GM13976 (cell line): ENCODE measurements at regions not wholly inside any gene's neighbourhood (a gene's known extent, or its start where the extent isn't known, plus 50 kb on each side); places are given as distances from the start of the nearest gene placed in this dataset.
"Not testable (repeated sequence)": the region's sequence is repeated elsewhere in the genome, so short reads cannot be mapped to it uniquely, and the experiment has no call there.

Experiments used
- DNase-seq: peaks from one replicate; pipeline ENCODE4 v3.0.0; 2012; ENCODE audit warnings: low spot score
- CTCF ChIP-seq: IDR thresholded peaks from 2 replicates; pipeline ENCODE4 v1.5.1; 2012; ENCODE audit warnings: borderline replicate concordance, mild to moderate bottlenecking; ENCODE audit not compliant: insufficient read depth; ENCODE audit errors: extremely low read depth, missing control alignments, control extremely low read depth
- in situ Hi-C: fragments of 300-500 bp; cut with MboI; formaldehyde crosslinking; loops from one replicate; pipeline ENCODE4 v1.12.0; 2022; ENCODE audit warnings: low sequenced_read_pairs, mixed read lengths, inconsistent platforms; ENCODE audit not compliant: unreplicated experiment

GRCh38 chr6:114816678-114817077, 473.9 kb upstream of the HS3ST5 start:
- in situ Hi-C loops, result no loop called here
- no peak for DNase-seq
- TF ChIP-seq CTCF, result no peak

GRCh38 chr6:114810468-114810867, 467.6 kb upstream of the HS3ST5 start:
- no peak for TF ChIP-seq CTCF
- in situ Hi-C loops, result no loop called here
- no peak for DNase-seq

- in situ Hi-C loops, DNase-seq: not testable (repeated sequence)
These were observed 462.6 kb upstream of the HS3ST5 start for GRCh38 chr6:114805426-114805825.

GRCh38 chr6:114796576-114796975, 453.8 kb upstream of the HS3ST5 start:
- in situ Hi-C loops, result no loop called here
- no peak for DNase-seq
- TF ChIP-seq CTCF, result no peak

- in situ Hi-C loops, result no loop called here
- no peak for DNase-seq
- no peak for TF ChIP-seq CTCF
These were observed 450.6 kb upstream of the HS3ST5 start for GRCh38 chr6:114793428-114793827.

GRCh38 chr6:114785235-114786127, 442.7 kb upstream of the HS3ST5 start:
- no peak for DNase-seq
- no peak for TF ChIP-seq CTCF
- in situ Hi-C loops, result no loop called here

GRCh38 chr6:114783783-114784182, 441.0 kb upstream of the HS3ST5 start:
- no peak for TF ChIP-seq CTCF
- no peak for DNase-seq
- in situ Hi-C loops, result no loop called here
